DND-41 (cell line): ENCODE measurements at regions not wholly inside any gene's neighbourhood (a gene's known extent, or its start where the extent isn't known, plus 50 kb on each side); places are given as distances from the start of the nearest gene placed in this dataset.

Source experiments
- ATAC-seq: fragments of 200-7000 bp; cut with Tn5 transposase; 3 replicates; pipeline ENCODE4 v1.9.1; 2021; ENCODE audit warnings: low read depth; ENCODE audit not compliant: insufficient read depth
- DNase-seq: peaks from one replicate; pipeline ENCODE4 v3.0.0-alpha.2; 2020
- H2AFZ ChIP-seq: 2 replicates; pipeline ENCODE4 v1.6.0; 2012; ENCODE audit warnings: low read depth, low read length
- H3K27ac ChIP-seq: 2 replicates; pipeline ENCODE4 v1.5.1; 2012; ENCODE audit warnings: low read length, inconsistent platforms
- H3K27me3 ChIP-seq: fragments of 200-600 bp; sonication (generic); 2 replicates; pipeline ENCODE4 v1.6.0; 2012; ENCODE audit warnings: low read length, mild to moderate bottlenecking, inconsistent platforms; ENCODE audit not compliant: insufficient read depth, poor library complexity
- H3K36me3 ChIP-seq: 2 replicates; pipeline ENCODE4 v1.5.1; 2012; ENCODE audit warnings: low read length, inconsistent platforms; ENCODE audit not compliant: insufficient read depth
- H3K4me1 ChIP-seq: 2 replicates; pipeline ENCODE4 v1.5.1; 2012; ENCODE audit warnings: mild to moderate bottlenecking, low read length; ENCODE audit not compliant: insufficient read depth
- H3K4me2 ChIP-seq: 2 replicates; pipeline ENCODE4 v1.6.0; 2012; ENCODE audit warnings: mild to moderate bottlenecking, moderate library complexity, low read length, inconsistent platforms; ENCODE audit not compliant: insufficient read depth
- H3K4me3 ChIP-seq, 2 experiments: fragments of 200-600 bp in 1 of 2; shearing (Covaris generic) in 1 of 2; 2 replicates each; pipeline ENCODE4 v1.5.1; 2012 to 2016; ENCODE audit warnings: inconsistent platforms in 2 of 2, low read length in 2 of 2, mild to moderate bottlenecking in 2 of 2, low read depth in 1 of 2, moderate library complexity in 1 of 2
- H3K79me2 ChIP-seq: 2 replicates; pipeline ENCODE4 v1.6.0; 2012; ENCODE audit warnings: low read length, inconsistent platforms; ENCODE audit not compliant: insufficient read depth
- H3K9ac ChIP-seq: 2 replicates; pipeline ENCODE4 v1.6.0; 2012; ENCODE audit warnings: low read depth, mild to moderate bottlenecking, inconsistent platforms, low read length, moderate library complexity
- H3K9me3 ChIP-seq: 2 replicates; pipeline ENCODE4 v1.5.1; 2012; ENCODE audit warnings: low read length, moderate library complexity, mild to moderate bottlenecking, inconsistent platforms; ENCODE audit not compliant: insufficient read depth, severe bottlenecking
- H4K20me1 ChIP-seq: 2 replicates; pipeline ENCODE4 v1.6.0; 2012; ENCODE audit warnings: low read length; ENCODE audit not compliant: insufficient read depth
- EZH2 ChIP-seq: IDR thresholded peaks from 3 replicates; pipeline ENCODE4 v1.6.1; 2012; ENCODE audit warnings: borderline replicate concordance, low read depth, mild to moderate bottlenecking, moderate library complexity, low read length, inconsistent platforms; ENCODE audit not compliant: severe bottlenecking
- TF ChIP-seq, protein P1 (sequence below): IDR thresholded peaks from 2 replicates; pipeline ENCODE4 v1.5.1; 2012; ENCODE audit warnings: borderline replicate concordance, low read length, moderate library complexity, mild to moderate bottlenecking; ENCODE audit not compliant: poor library complexity, severe bottlenecking; ENCODE audit errors: extremely low read depth

DNA sequence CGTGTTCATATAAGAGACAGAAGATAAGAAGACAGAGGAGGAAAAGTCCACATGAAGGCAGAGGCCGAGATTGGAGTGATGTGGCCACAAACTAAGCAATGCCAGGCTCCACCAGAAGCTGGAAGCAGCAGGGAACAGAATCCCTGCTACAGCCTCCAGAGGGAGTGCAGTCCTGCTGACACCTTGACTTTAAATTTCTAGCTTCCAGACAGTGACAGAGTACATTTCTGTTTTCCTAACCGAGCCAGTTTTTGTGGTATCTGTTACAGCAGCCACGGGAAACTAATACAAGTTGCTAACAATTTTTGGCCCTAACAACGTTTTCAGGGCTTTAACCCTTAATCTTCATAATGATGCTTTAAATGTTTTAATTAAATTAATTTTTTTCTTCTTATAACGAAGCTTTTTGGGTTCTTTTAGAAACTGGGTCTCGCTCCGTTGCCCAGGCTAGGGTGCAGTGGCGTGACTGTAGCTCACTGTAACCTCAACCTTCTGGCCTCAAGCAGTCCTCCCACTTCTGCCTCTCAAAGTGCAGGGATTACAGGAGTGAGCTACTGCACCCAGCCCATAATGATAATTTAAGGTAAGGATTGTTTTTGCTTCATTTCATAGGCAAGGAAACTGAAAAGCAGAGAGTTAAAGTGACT lies 202.3 kb upstream of the PROK2 start:
- no peak overlapping the region for H2AFZ ChIP-seq
- no peaks in the 10 kb centered on the region for H3K36me3 ChIP-seq
- no peak overlapping the region for H3K9ac ChIP-seq
- peak overlapping the region; percentile 2 for H3K27ac ChIP-seq
- H3K4me3 ChIP-seq, result no peak overlapping the region
- DNase-seq (no peak), ATAC-seq (no peak)
- no peaks in the 10 kb centered on the region for H3K27me3 ChIP-seq
- H3K9me3 ChIP-seq, result no peaks in the 10 kb centered on the region
- no peaks in the 10 kb centered on the region for H3K79me2 ChIP-seq
- no peaks in the 10 kb centered on the region for H4K20me1 ChIP-seq
- H3K4me1 ChIP-seq, result peaks cover 24% of the 10 kb centered on the region
- no peak for TF ChIP-seq EZH2
- TF ChIP-seq, protein P1, sequence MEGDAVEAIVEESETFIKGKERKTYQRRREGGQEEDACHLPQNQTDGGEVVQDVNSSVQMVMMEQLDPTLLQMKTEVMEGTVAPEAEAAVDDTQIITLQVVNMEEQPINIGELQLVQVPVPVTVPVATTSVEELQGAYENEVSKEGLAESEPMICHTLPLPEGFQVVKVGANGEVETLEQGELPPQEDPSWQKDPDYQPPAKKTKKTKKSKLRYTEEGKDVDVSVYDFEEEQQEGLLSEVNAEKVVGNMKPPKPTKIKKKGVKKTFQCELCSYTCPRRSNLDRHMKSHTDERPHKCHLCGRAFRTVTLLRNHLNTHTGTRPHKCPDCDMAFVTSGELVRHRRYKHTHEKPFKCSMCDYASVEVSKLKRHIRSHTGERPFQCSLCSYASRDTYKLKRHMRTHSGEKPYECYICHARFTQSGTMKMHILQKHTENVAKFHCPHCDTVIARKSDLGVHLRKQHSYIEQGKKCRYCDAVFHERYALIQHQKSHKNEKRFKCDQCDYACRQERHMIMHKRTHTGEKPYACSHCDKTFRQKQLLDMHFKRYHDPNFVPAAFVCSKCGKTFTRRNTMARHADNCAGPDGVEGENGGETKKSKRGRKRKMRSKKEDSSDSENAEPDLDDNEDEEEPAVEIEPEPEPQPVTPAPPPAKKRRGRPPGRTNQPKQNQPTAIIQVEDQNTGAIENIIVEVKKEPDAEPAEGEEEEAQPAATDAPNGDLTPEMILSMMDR, result peak; percentile 32
- H3K4me2 ChIP-seq, result no peak overlapping the region

DNA sequence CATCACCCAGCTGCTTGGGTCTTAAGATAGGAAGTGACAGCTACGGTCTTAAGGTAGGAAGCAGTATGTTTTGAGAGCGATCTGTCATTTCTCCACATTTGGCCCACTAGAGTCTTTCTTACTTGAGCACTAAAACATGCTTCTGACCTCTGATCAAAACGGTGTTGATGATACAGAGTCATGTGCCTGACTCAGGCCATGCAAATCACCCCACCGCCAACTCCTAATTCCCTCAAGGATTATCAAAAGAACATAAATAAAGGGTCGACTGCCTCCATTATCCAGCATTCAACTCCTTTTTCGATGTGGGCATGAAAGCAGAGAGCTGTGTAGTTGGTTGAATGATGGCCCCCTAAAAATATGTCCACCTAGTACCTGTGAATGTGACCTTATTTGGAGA lies 201.7 kb upstream of the PROK2 start:
- ATAC-seq (no peak), DNase-seq (no peak)
- Histone ChIP-seq H3K9me3 (no peaks in the 10 kb centered on the region), H3K36me3 (no peaks in the 10 kb centered on the region), H3K4me2 (no peak overlapping the region), H3K27ac (no peak overlapping the region), H2AFZ (no peak overlapping the region), H4K20me1 (no peaks in the 10 kb centered on the region), H3K9ac (no peak overlapping the region), H3K4me1 (peaks cover 24% of the 10 kb centered on the region), H3K79me2 (no peaks in the 10 kb centered on the region), H3K4me3 (no peak overlapping the region), H3K27me3 (no peaks in the 10 kb centered on the region)
- no peak for TF ChIP-seq EZH2
- TF ChIP-seq, protein P1, result no peak

DNA sequence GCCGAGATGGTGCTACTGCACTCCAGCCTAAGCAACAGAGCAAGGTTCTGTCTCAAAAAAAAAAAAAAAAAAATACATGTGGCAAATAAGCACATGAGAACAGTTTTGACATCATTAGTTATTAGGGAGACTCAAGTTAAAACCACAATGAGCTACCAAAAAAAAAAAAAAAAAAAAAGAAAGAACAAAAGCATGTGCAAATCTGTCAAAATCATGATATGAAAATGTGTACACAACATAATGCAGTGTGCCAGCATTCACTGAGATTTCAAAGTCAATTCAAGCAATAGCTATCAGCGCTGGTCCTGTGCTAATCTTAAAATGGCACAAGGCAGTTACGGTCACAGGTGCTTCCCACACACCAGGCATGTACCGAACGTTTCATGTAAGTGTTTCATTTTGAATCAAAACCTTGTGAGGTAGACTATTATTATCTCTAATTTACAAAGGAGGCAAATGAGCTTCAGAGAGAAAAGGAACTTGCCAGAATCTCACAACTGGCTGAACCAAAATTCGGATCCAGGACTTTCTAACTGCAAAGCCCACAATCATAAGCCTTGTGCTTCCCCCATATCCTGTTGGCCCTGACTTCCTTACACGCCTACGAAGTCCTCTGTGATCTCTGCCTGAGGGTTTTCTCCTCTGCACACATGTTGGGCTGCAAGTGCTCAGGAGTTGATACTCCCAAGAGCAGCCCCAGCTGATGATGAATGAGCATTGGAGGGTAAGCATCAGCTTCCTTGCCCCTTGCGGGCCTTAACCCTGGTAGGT lies 200.1 kb upstream of the PROK2 start:
- Histone ChIP-seq H3K79me2 (no peaks in the 10 kb centered on the region), H3K4me3 (no peak overlapping the region), H3K27me3 (no peaks in the 10 kb centered on the region), H3K9ac (no peak overlapping the region), H3K9me3 (no peaks in the 10 kb centered on the region), H2AFZ (no peak overlapping the region), H3K27ac (no peak overlapping the region), H4K20me1 (no peaks in the 10 kb centered on the region), H3K4me1 (peaks cover 24% of the 10 kb centered on the region), H3K4me2 (no peak overlapping the region), H3K36me3 (no peaks in the 10 kb centered on the region)
- ATAC-seq (peak; percentile 42; the same call in 2 of the 3 replicates), DNase-seq (peak; percentile 9)
- TF ChIP-seq, protein P1, result no peak
- TF ChIP-seq EZH2, result no peak
